ENCODE measurements at regions not wholly inside any gene's neighbourhood (a gene's known extent, or its start where the extent isn't known, plus 50 kb on each side); places are given as distances from the start of the nearest gene placed in this dataset.

DNA sequence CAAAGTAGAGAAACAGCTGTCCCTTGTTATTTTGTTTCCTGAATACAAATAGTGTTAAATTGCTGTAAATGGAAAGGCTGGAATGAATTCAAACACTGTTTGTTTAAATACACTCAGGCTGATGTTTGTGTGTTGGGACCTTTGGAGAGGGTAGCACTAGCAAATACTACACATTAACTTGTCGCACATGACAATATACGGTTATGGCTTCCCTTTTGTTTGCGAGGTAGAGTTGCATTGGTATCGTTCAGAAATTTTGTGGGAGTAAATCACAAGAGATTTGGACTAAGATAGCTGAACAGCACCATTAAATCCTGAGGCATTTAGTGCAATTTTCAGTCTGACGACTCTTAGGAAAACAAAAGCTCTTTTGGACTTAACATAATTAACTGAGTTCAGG is 213.0 kb upstream of the ROBO2 start:
- no TSS peak for BruUV-seq (replicated peaks)
- ChIA-PET POLR2A (ENCODE audit: unreplicated experiment) (no interaction called here), CTCF (no interaction called here)
- no peak overlapping the region for H3K27ac ChIP-seq
- intact Hi-C loops (cut with micrococcal nuclease; ENCODE audit: unreplicated experiment): no loop called here
- H3K27me3 ChIP-seq (ENCODE audit: insufficient read depth, low read depth): no peaks in the 10 kb centered on the region
- H3K9me3 ChIP-seq (ENCODE audit: insufficient read depth, low read depth): no peaks in the 10 kb centered on the region
- no peaks in the 10 kb centered on the region for H3K9me2 ChIP-seq (ENCODE audit: insufficient read depth)
- H3K36me3 ChIP-seq (ENCODE audit: low read depth): no peaks in the 10 kb centered on the region
- H2AFZ ChIP-seq: no peak overlapping the region
- no peak overlapping the region for H3K4me3 ChIP-seq
- no peaks in the 10 kb centered on the region for H3K4me1 ChIP-seq (replicated peaks; ENCODE audit: insufficient read depth)
- H3F3A ChIP-seq (ENCODE audit: insufficient read depth, low read depth): no peaks in the 10 kb centered on the region
- no peak for DNase-seq
- TF ChIP-seq, protein P1, sequence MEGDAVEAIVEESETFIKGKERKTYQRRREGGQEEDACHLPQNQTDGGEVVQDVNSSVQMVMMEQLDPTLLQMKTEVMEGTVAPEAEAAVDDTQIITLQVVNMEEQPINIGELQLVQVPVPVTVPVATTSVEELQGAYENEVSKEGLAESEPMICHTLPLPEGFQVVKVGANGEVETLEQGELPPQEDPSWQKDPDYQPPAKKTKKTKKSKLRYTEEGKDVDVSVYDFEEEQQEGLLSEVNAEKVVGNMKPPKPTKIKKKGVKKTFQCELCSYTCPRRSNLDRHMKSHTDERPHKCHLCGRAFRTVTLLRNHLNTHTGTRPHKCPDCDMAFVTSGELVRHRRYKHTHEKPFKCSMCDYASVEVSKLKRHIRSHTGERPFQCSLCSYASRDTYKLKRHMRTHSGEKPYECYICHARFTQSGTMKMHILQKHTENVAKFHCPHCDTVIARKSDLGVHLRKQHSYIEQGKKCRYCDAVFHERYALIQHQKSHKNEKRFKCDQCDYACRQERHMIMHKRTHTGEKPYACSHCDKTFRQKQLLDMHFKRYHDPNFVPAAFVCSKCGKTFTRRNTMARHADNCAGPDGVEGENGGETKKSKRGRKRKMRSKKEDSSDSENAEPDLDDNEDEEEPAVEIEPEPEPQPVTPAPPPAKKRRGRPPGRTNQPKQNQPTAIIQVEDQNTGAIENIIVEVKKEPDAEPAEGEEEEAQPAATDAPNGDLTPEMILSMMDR (conservative IDR thresholded peaks at IDR 0.05): no peak
- no peak for TF ChIP-seq EZH2 (IDR thresholded peaks at IDR 0.05; ENCODE audit: low read depth)
- no peak overlapping the region for H3K4me2 ChIP-seq
- no peaks in the 10 kb centered on the region for H3K79me2 ChIP-seq (ENCODE audit: low read depth)
- H4K20me1 ChIP-seq (ENCODE audit: insufficient read depth): no peaks in the 10 kb centered on the region

DNA sequence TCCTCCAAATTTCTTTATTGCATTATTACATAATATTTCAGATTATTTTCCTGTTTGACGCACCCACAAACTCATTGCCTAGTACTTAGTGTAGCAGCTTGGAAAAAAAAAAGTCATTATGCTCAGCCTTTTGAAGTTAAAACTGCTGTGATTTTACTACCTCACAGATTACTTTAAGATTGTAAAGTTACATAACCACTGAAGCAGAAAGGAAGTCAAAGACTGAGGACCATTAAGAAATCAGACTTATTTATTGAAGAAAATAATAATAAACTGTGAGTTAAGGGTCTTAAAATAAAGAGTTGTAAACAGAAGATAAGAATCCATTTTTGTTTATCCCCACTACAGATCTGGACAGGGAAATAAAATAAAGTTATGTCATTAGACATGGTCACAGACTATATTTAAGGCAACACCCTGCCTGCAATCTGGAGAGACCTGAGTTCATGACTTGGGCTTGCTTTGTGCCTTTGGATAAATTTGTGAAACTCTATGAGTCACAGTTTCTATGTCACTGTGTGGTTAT is 212.1 kb upstream of the ROBO2 start:
- Histone ChIP-seq H3K4me3 (no peak overlapping the region), H3K9me3 (ENCODE audit: insufficient read depth, low read depth) (no peaks in the 10 kb centered on the region), H3K4me1 (replicated peaks; ENCODE audit: insufficient read depth) (no peaks in the 10 kb centered on the region), H3K36me3 (ENCODE audit: low read depth) (no peaks in the 10 kb centered on the region), H3K27ac (no peak overlapping the region), H3F3A (ENCODE audit: insufficient read depth, low read depth) (no peaks in the 10 kb centered on the region), H3K79me2 (ENCODE audit: low read depth) (no peaks in the 10 kb centered on the region), H4K20me1 (ENCODE audit: insufficient read depth) (no peaks in the 10 kb centered on the region), H3K4me2 (no peak overlapping the region), H2AFZ (no peak overlapping the region), H3K27me3 (ENCODE audit: insufficient read depth, low read depth) (no peaks in the 10 kb centered on the region), H3K9me2 (ENCODE audit: insufficient read depth) (no peaks in the 10 kb centered on the region)
- TF ChIP-seq EZH2 (IDR thresholded peaks at IDR 0.05; ENCODE audit: low read depth): no peak
- TF ChIP-seq, protein P1 (conservative IDR thresholded peaks at IDR 0.05): no peak
- intact Hi-C loops (cut with micrococcal nuclease; ENCODE audit: unreplicated experiment): no loop called here
- ChIA-PET POLR2A (ENCODE audit: unreplicated experiment) (no interaction called here), CTCF (no interaction called here)
- DNase-seq: no peak
- no TSS peak for BruUV-seq (replicated peaks)

DNA sequence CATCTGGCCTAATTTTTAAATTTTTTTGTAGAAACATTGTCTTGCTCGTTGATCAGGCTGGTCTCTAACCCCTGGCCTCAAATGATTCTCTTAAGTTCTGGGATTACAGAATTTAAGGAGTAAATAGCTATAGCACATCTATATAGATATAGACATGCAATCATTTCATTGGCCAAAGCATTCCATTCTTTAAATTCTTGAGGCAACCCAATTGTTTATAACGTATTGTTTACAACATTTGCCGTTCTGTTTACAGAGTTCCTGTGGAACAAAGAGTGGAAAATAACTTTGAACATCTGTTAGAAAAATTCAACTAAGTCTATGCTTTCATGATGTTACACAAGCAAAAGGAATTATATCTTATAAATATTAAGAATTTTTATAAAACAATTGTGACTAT is 205.2 kb upstream of the ROBO2 start:
- Histone ChIP-seq H3K9me2 (ENCODE audit: insufficient read depth) (no peaks in the 10 kb centered on the region), H3F3A (ENCODE audit: insufficient read depth, low read depth) (no peaks in the 10 kb centered on the region), H4K20me1 (ENCODE audit: insufficient read depth) (no peaks in the 10 kb centered on the region), H2AFZ (no peak overlapping the region), H3K36me3 (ENCODE audit: low read depth) (no peaks in the 10 kb centered on the region), H3K27me3 (ENCODE audit: insufficient read depth, low read depth) (no peaks in the 10 kb centered on the region), H3K79me2 (ENCODE audit: low read depth) (no peaks in the 10 kb centered on the region), H3K4me3 (no peak overlapping the region), H3K4me2 (no peak overlapping the region), H3K9me3 (ENCODE audit: insufficient read depth, low read depth) (no peaks in the 10 kb centered on the region), H3K27ac (no peak overlapping the region), H3K4me1 (replicated peaks; ENCODE audit: insufficient read depth) (no peaks in the 10 kb centered on the region)
- ChIA-PET POLR2A (ENCODE audit: unreplicated experiment) (no interaction called here), CTCF (no interaction called here)
- DNase-seq: no peak
- no peak for TF ChIP-seq EZH2 (IDR thresholded peaks at IDR 0.05; ENCODE audit: low read depth)
- TF ChIP-seq, protein P1 (conservative IDR thresholded peaks at IDR 0.05): no peak
- intact Hi-C loops (cut with micrococcal nuclease; ENCODE audit: unreplicated experiment): no loop called here
- BruUV-seq (replicated peaks): no TSS peak

Data from PC-9 (cell line).